Activated CD8-positive, alpha-beta T cell treated with anti-CD3 and anti-CD28 coated beads for 36 hours (primary cell): ENCODE measurements at regions not wholly inside any gene's neighbourhood (a gene's known extent, or its start where the extent isn't known, plus 50 kb on each side); places are given as distances from the start of the nearest gene placed in this dataset.

ENCODE experiments used
- ATAC-seq: fragments of 200-7000 bp; cut with Tn5 transposase; one replicate; pipeline ENCODE4 v1.10.0; 2021; ENCODE audit warnings: mild to moderate bottlenecking, moderate library complexity
- CTCF ChIA-PET: fragments of 350-600 bp; sonication (Branson Sonifier 250); formaldehyde crosslinking; loops from one replicate; lab custom pipeline; 2021; ENCODE audit warnings: antibody characterized with exemption; lab: Charles Lee
- POLR2A ChIA-PET: fragments of 350-600 bp; sonication (Branson Sonifier 250); formaldehyde crosslinking; loops from one replicate; lab custom pipeline; 2021; ENCODE audit warnings: antibody characterized with exemption; lab: Charles Lee
- DNase-seq: peaks from one replicate; pipeline ENCODE4 v3.0.0-alpha.2; 2020
- H3K27ac Mint-ChIP-seq: one replicate; pipeline ENCODE4 v1.8.0; 2021; ENCODE audit warnings: mild to moderate bottlenecking, mixed read lengths
- H3K27me3 Mint-ChIP-seq: one replicate; pipeline ENCODE4 v1.8.0; 2021; ENCODE audit warnings: mixed read lengths
- H3K36me3 Mint-ChIP-seq: one replicate; pipeline ENCODE4 v1.8.0; 2021; ENCODE audit warnings: low read depth, mixed read lengths
- H3K4me1 Mint-ChIP-seq: one replicate; pipeline ENCODE4 v1.8.0; 2021; ENCODE audit warnings: low read depth, mixed read lengths
- H3K4me3 Mint-ChIP-seq: one replicate; pipeline ENCODE4 v1.8.0; 2021; ENCODE audit warnings: mild to moderate bottlenecking, moderate library complexity, mixed read lengths
- H3K9me3 Mint-ChIP-seq: one replicate; pipeline ENCODE4 v1.8.0; 2021; ENCODE audit warnings: mixed read lengths
- intact Hi-C: fragments of 100-400 bp; cut with micrococcal nuclease; formaldehyde crosslinking; loops from one replicate; pipeline ENCODE4 v1.10.0; 2022
- TF ChIP-seq, protein P1 (sequence below): fragments of 200-600 bp; IDR thresholded peaks from one replicate; pipeline ENCODE4 v1.8.0; 2022; ENCODE audit warnings: antibody characterized with exemption, mild to moderate bottlenecking

- intact Hi-C loops = no loop called here
- Mint-ChIP-seq H3K4me3 (no peak overlapping the region), H3K36me3 (no peaks in the 10 kb centered on the region), H3K9me3 (peaks cover 3% of the 10 kb centered on the region), H3K4me1 (no peaks in the 10 kb centered on the region), H3K27me3 (no peaks in the 10 kb centered on the region), H3K27ac (no peak overlapping the region)
- ChIA-PET CTCF (no interaction called here), POLR2A (no interaction called here)
- DNase-seq (no peak), ATAC-seq (no peak)
- TF ChIP-seq, protein P1, sequence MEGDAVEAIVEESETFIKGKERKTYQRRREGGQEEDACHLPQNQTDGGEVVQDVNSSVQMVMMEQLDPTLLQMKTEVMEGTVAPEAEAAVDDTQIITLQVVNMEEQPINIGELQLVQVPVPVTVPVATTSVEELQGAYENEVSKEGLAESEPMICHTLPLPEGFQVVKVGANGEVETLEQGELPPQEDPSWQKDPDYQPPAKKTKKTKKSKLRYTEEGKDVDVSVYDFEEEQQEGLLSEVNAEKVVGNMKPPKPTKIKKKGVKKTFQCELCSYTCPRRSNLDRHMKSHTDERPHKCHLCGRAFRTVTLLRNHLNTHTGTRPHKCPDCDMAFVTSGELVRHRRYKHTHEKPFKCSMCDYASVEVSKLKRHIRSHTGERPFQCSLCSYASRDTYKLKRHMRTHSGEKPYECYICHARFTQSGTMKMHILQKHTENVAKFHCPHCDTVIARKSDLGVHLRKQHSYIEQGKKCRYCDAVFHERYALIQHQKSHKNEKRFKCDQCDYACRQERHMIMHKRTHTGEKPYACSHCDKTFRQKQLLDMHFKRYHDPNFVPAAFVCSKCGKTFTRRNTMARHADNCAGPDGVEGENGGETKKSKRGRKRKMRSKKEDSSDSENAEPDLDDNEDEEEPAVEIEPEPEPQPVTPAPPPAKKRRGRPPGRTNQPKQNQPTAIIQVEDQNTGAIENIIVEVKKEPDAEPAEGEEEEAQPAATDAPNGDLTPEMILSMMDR = no peak
Observed at GRCh38 chr18:60319129-60319528, 53.4 kb downstream of the MC4R start.

DNA sequence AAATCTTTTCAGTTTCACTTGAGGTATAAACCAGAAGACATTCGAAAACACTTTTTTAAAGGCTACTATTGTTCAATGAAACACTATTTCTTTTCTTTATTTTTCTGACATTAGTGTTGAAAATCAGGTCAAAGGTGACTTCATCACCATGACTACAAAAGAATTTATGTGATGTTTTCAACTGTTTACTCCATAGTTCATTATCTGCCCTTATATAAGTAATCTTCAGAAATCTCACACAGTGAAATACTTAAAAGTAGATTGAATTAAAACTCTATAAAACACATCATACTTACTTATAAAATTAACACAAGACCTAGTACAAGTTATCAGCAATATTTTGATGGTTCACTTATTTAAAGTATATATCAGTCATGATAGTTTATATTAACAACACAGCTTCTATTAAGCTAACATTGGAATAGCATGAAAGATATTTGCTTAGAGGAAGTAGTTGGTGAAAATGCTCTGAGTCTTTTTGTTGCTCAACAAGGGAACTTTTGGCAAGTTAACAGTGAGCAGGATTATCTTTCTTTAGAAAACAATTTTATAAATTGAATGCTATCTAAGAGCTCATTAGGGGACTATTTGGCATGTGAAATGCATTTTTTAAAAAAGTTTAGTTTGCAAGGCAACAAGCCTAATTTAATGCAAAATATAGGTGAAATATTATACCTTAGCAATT, 60.8 kb downstream of the MC4R start:
- H3K27ac Mint-ChIP-seq = no peak overlapping the region
- H3K36me3 Mint-ChIP-seq = no peaks in the 10 kb centered on the region
- ChIA-PET POLR2A (no interaction called here), CTCF (no interaction called here)
- TF ChIP-seq, protein P1 = no peak
- H3K9me3 Mint-ChIP-seq = peaks cover 2% of the 10 kb centered on the region
- ATAC-seq (no peak), DNase-seq (no peak)
- no peak overlapping the region for H3K4me3 Mint-ChIP-seq
- no peaks in the 10 kb centered on the region for H3K4me1 Mint-ChIP-seq
- intact Hi-C loops = no loop called here
- no peaks in the 10 kb centered on the region for H3K27me3 Mint-ChIP-seq

DNA sequence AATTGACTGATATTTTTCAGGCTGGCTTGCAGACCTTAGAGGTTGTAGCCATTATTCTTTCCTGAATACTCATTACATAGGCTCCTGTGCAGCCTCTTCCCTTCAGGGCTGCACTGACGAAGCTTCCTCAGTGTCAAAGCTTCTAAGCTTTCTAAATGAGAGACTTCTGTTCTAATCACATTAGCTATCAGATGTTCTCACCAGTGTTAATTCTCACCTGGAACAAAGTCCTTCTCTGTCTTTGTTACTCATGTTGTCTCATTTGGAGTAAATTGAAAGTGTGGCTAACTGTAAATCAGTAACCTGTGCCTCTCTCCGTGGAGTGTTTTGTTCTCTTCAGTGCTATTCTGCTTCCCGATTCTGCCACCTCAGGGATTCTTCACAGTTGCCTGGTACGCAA, 76.9 kb downstream of the MC4R start:
- H3K27ac Mint-ChIP-seq = no peak overlapping the region

GRCh38 chr18:60292186-60292585, 80.4 kb downstream of the MC4R start:
- TF ChIP-seq, protein P1 = no peak
- intact Hi-C loops = no loop called here
- ATAC-seq (no peak), DNase-seq (no peak)
- Mint-ChIP-seq H3K27ac (no peak overlapping the region), H3K36me3 (no peaks in the 10 kb centered on the region), H3K27me3 (no peaks in the 10 kb centered on the region), H3K4me1 (no peaks in the 10 kb centered on the region), H3K4me3 (no peak overlapping the region), H3K9me3 (no peaks in the 10 kb centered on the region)
- POLR2A ChIA-PET = no interaction called here
- CTCF ChIA-PET = no interaction called here

More for the DNA sequence above, 76.9 kb downstream of the MC4R start:
- H3K27me3 Mint-ChIP-seq = no peaks in the 10 kb centered on the region
- TF ChIP-seq, protein P1 = no peak
- intact Hi-C loops = no loop called here
- H3K9me3 Mint-ChIP-seq = no peaks in the 10 kb centered on the region
- DNase-seq = no peak
- H3K4me3 Mint-ChIP-seq = no peak overlapping the region
- H3K4me1 Mint-ChIP-seq = no peaks in the 10 kb centered on the region
- no peaks in the 10 kb centered on the region for H3K36me3 Mint-ChIP-seq
- CTCF ChIA-PET = interaction anchor here (0.6 kb wide), 1 partner anchor 308 kb away, joined by 3 read pairs; no protein-coding TSS in a partner anchor
- no peak for ATAC-seq
- POLR2A ChIA-PET = interaction anchor here (1.0 kb wide), 1 partner anchor 43 kb away, joined by 3 read pairs; no protein-coding TSS in a partner anchor

DNA sequence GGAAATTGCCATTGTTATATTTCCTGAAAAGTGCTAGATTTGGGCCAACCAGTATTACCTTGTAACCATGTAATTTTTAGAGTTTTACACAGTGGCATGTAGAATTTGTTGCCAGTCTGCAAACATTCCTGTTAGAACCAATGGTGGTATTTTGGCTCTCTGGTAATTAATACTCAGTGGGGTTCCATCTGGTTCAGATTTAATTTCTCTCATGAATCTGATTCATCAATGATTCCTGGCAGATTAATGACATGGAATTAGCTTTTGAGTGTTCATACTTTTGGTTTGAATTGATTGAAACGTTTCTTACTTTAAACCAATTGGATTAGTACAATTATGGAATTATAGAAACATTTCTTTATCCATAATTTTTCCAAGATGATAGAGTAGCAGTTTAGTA, 93.2 kb downstream of the MC4R start:
- no peaks in the 10 kb centered on the region for H3K4me1 Mint-ChIP-seq
- ChIA-PET CTCF (no interaction called here), POLR2A (no interaction called here)
- H3K27ac Mint-ChIP-seq = no peak overlapping the region
- H3K27me3 Mint-ChIP-seq = no peaks in the 10 kb centered on the region
- no peaks in the 10 kb centered on the region for H3K36me3 Mint-ChIP-seq
- TF ChIP-seq, protein P1 = no peak
- no peak for ATAC-seq
- DNase-seq = no peak
- no peaks in the 10 kb centered on the region for H3K9me3 Mint-ChIP-seq
- no peak overlapping the region for H3K4me3 Mint-ChIP-seq
- intact Hi-C loops = no loop called here
